Hepatocyte (in vitro differentiated cells): ENCODE measurements at regions not wholly inside any gene's neighbourhood (a gene's known extent, or its start where the extent isn't known, plus 50 kb on each side); places are given as distances from the start of the nearest gene placed in this dataset.

Experiments
- EZH2 ChIP-seq: fragments of 200-600 bp; sonication (generic); IDR thresholded peaks from 2 replicates; pipeline ENCODE4 v1.6.1; 2016; ENCODE audit warnings: antibody characterized with exemption, mild to moderate bottlenecking, borderline replicate concordance
- EZH2phosphoT487 ChIP-seq: fragments of 200-600 bp; sonication (generic); IDR thresholded peaks from one replicate; pipeline ENCODE4 v1.6.1; 2018; ENCODE audit warnings: antibody characterized with exemption, mild to moderate bottlenecking, low read depth, moderate library complexity; ENCODE audit not compliant: unreplicated experiment, severe bottlenecking
- TF ChIP-seq, protein P1 (sequence below): fragments of 200-600 bp; sonication (generic); IDR thresholded peaks from 2 replicates; pipeline ENCODE4 v1.5.1; 2016; ENCODE audit warnings: antibody characterized with exemption, mild to moderate bottlenecking; ENCODE audit not compliant: poor library complexity

GRCh38 chr4:23966725-23967124, 76.9 kb upstream of the PPARGC1A start:
- TF ChIP-seq, protein P1, sequence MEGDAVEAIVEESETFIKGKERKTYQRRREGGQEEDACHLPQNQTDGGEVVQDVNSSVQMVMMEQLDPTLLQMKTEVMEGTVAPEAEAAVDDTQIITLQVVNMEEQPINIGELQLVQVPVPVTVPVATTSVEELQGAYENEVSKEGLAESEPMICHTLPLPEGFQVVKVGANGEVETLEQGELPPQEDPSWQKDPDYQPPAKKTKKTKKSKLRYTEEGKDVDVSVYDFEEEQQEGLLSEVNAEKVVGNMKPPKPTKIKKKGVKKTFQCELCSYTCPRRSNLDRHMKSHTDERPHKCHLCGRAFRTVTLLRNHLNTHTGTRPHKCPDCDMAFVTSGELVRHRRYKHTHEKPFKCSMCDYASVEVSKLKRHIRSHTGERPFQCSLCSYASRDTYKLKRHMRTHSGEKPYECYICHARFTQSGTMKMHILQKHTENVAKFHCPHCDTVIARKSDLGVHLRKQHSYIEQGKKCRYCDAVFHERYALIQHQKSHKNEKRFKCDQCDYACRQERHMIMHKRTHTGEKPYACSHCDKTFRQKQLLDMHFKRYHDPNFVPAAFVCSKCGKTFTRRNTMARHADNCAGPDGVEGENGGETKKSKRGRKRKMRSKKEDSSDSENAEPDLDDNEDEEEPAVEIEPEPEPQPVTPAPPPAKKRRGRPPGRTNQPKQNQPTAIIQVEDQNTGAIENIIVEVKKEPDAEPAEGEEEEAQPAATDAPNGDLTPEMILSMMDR, result peak; percentile 11
- TF ChIP-seq EZH2 (no peak), EZH2phosphoT487 (no peak)
